ENCODE measurements at regions not wholly inside any gene's neighbourhood (a gene's known extent, or its start where the extent isn't known, plus 50 kb on each side); places are given as distances from the start of the nearest gene placed in this dataset.

- Histone ChIP-seq H3K4me3 (ENCODE audit: low read depth, low read length) (no peak overlapping the region), H3K27me3 (ENCODE audit: control insufficient read depth, insufficient read depth, low read length) (no peaks in the 10 kb centered on the region), H3K36me3 (ENCODE audit: control insufficient read depth, insufficient read depth, low read length) (no peaks in the 10 kb centered on the region)
- no peak for TF ChIP-seq CTCF (IDR thresholded peaks at IDR 0.05; ENCODE audit: insufficient read depth, low read length, poor library complexity, severe bottlenecking)
- no peak for DNase-seq (ENCODE audit: low read depth)
Observed at GRCh38 chr7:115740043-115740442, 290.5 kb downstream of the TFEC start.

GRCh38 chr7:115734641-115735040 lies 295.9 kb downstream of the TFEC start:
- Histone ChIP-seq H3K27me3 (ENCODE audit: control insufficient read depth, insufficient read depth, low read length) (no peaks in the 10 kb centered on the region), H3K36me3 (ENCODE audit: control insufficient read depth, insufficient read depth, low read length) (no peaks in the 10 kb centered on the region), H3K4me3 (ENCODE audit: low read depth, low read length) (no peak overlapping the region)
- TF ChIP-seq CTCF (IDR thresholded peaks at IDR 0.05; ENCODE audit: insufficient read depth, low read length, poor library complexity, severe bottlenecking): no peak
- DNase-seq (ENCODE audit: low read depth): no peak

- Histone ChIP-seq H3K4me3 (ENCODE audit: low read depth, low read length) (no peak overlapping the region), H3K27me3 (ENCODE audit: control insufficient read depth, insufficient read depth, low read length) (no peaks in the 10 kb centered on the region), H3K36me3 (ENCODE audit: control insufficient read depth, insufficient read depth, low read length) (no peaks in the 10 kb centered on the region)
- DNase-seq (ENCODE audit: low read depth): no peak
- TF ChIP-seq CTCF (IDR thresholded peaks at IDR 0.05; ENCODE audit: insufficient read depth, low read length, poor library complexity, severe bottlenecking): no peak
Observed at GRCh38 chr7:115731796-115732471, 298.6 kb downstream of the TFEC start.

GRCh38 chr7:115728518-115728917 lies 302.0 kb downstream of the TFEC start:
- no peak for DNase-seq (ENCODE audit: low read depth)
- no peak for TF ChIP-seq CTCF (IDR thresholded peaks at IDR 0.05; ENCODE audit: insufficient read depth, low read length, poor library complexity, severe bottlenecking)
- Histone ChIP-seq H3K36me3 (ENCODE audit: control insufficient read depth, insufficient read depth, low read length) (no peaks in the 10 kb centered on the region), H3K4me3 (ENCODE audit: low read depth, low read length) (no peak overlapping the region), H3K27me3 (ENCODE audit: control insufficient read depth, insufficient read depth, low read length) (no peaks in the 10 kb centered on the region)

GRCh38 chr7:115724400-115725056 lies 306.0 kb downstream of the TFEC start:
- Histone ChIP-seq H3K27me3 (ENCODE audit: control insufficient read depth, insufficient read depth, low read length) (no peaks in the 10 kb centered on the region), H3K4me3 (ENCODE audit: low read depth, low read length) (no peak overlapping the region), H3K36me3 (ENCODE audit: control insufficient read depth, insufficient read depth, low read length) (no peaks in the 10 kb centered on the region)
- no peak for DNase-seq (ENCODE audit: low read depth)
- no peak for TF ChIP-seq CTCF (IDR thresholded peaks at IDR 0.05; ENCODE audit: insufficient read depth, low read length, poor library complexity, severe bottlenecking)
